Liver (tissue), 8 donors: ENCODE measurements at regions not wholly inside any gene's neighbourhood (a gene's known extent, or its start where the extent isn't known, plus 50 kb on each side); places are given as distances from the start of the nearest gene placed in this dataset.
"Not testable (repeated sequence)": the region's sequence is repeated elsewhere in the genome, so short reads cannot be mapped to it uniquely, and the experiment has no call there.

ENCODE experiments used
- DNase-seq: peaks from one replicate; pipeline ENCODE4 v3.0.0-alpha.2; 2017; ENCODE audit warnings: low spot score
- H3K27ac ChIP-seq, 2 donors: one replicate each; pipeline ENCODE4 v1.7.0; 2013; ENCODE audit warnings: inconsistent platforms in 2 of 2, low read length in 2 of 2, control low read depth in 1 of 2, low read depth in 1 of 2, mild to moderate bottlenecking in 1 of 2
- H3K27me3 ChIP-seq, 4 donors: one replicate each; pipeline versions ENCODE4 v1.6.1 to v1.7.0; 2013; ENCODE audit warnings: low read length in 3 of 4, inconsistent platforms in 1 of 4, mild to moderate bottlenecking in 1 of 4, moderate library complexity in 1 of 4; ENCODE audit not compliant: control insufficient read depth in 4 of 4, insufficient read depth in 4 of 4
- H3K36me3 ChIP-seq, 4 donors: one replicate each; pipeline versions ENCODE4 v1.6.1 to v1.7.0; 2013; ENCODE audit warnings: low read length in 3 of 4, mild to moderate bottlenecking in 3 of 4, low read depth in 1 of 4, moderate library complexity in 1 of 4; ENCODE audit not compliant: control insufficient read depth in 4 of 4, insufficient read depth in 3 of 4
- H3K4me1 ChIP-seq, 4 donors: one replicate each; pipeline versions ENCODE4 v1.6.1 to v1.7.0; 2013; ENCODE audit warnings: low read length in 3 of 4, mild to moderate bottlenecking in 3 of 4, moderate library complexity in 1 of 4; ENCODE audit not compliant: control insufficient read depth in 4 of 4, insufficient read depth in 4 of 4
- H3K4me3 ChIP-seq, 3 donors: one replicate each; pipeline versions ENCODE4 v1.6.1 to v1.7.0; 2013; ENCODE audit warnings: low read length in 3 of 3, control low read depth in 1 of 3, low read depth in 1 of 3, mild to moderate bottlenecking in 1 of 3
- H3K9ac ChIP-seq, 2 donors: one replicate each; pipeline ENCODE4 v1.7.0; 2013; ENCODE audit warnings: low read length in 2 of 2, mild to moderate bottlenecking in 2 of 2, moderate library complexity in 2 of 2, control low read depth in 1 of 2, low read depth in 1 of 2
- H3K9me3 ChIP-seq, 4 donors: one replicate each; pipeline versions ENCODE4 v1.6.1 to v1.7.0; 2013; ENCODE audit warnings: low read length in 3 of 4; ENCODE audit not compliant: control insufficient read depth in 4 of 4
- ATF3 ChIP-seq: IDR thresholded peaks from 2 replicates; pipeline ENCODE4 v1.6.1; 2016; ENCODE audit warnings: antibody characterized with exemption
- EGR1 ChIP-seq, 2 donors: IDR thresholded peaks; 2 replicates each; pipeline ENCODE4 v1.6.1; 2016 to 2018; ENCODE audit warnings: antibody characterized with exemption in 2 of 2, low read depth in 2 of 2
- FOXA1 ChIP-seq: IDR thresholded peaks from 2 replicates; pipeline ENCODE4 v1.6.1; 2016; ENCODE audit warnings: antibody characterized with exemption
- FOXA2 ChIP-seq: IDR thresholded peaks from 2 replicates; pipeline ENCODE4 v1.6.1; 2016; ENCODE audit warnings: antibody characterized with exemption
- GABPA ChIP-seq, 2 donors: IDR thresholded peaks in 1 of 2; conservative IDR thresholded peaks in 1 of 2; 2 replicates each; pipeline ENCODE4 v1.6.1; 2016; ENCODE audit warnings: antibody characterized with exemption in 2 of 2, mild to moderate bottlenecking in 1 of 2, moderate library complexity in 1 of 2
- HNF4A ChIP-seq, 2 donors: conservative IDR thresholded peaks; 2 replicates each; pipeline ENCODE4 v1.6.1; 2016; ENCODE audit warnings: antibody characterized with exemption in 2 of 2, mild to moderate bottlenecking in 2 of 2
- HNF4G ChIP-seq: IDR thresholded peaks from 2 replicates; pipeline ENCODE4 v1.6.1; 2016; ENCODE audit warnings: antibody characterized with exemption
- JUND ChIP-seq, 2 donors: IDR thresholded peaks; 2 replicates each; pipeline ENCODE4 v1.6.1; 2016; ENCODE audit warnings: antibody characterized with exemption in 2 of 2
- NR2F2 ChIP-seq: IDR thresholded peaks from 2 replicates; pipeline ENCODE4 v1.6.1; 2016; ENCODE audit warnings: antibody characterized with exemption
- RAD21 ChIP-seq, 2 donors: IDR thresholded peaks; 2 replicates each; pipeline ENCODE4 v1.6.1; 2016; ENCODE audit warnings: antibody characterized with exemption in 2 of 2, mild to moderate bottlenecking in 2 of 2
- RXRA ChIP-seq, 2 donors: IDR thresholded peaks; 2 replicates each; pipeline ENCODE4 v1.6.1; 2017 to 2018; ENCODE audit warnings: antibody characterized with exemption in 2 of 2, mild to moderate bottlenecking in 1 of 2
- SP1 ChIP-seq: IDR thresholded peaks from 2 replicates; pipeline ENCODE4 v1.6.1; 2018; ENCODE audit warnings: antibody characterized with exemption, mild to moderate bottlenecking
- TAF1 ChIP-seq: conservative IDR thresholded peaks from 2 replicates; pipeline ENCODE4 v1.6.1; 2016; ENCODE audit warnings: antibody characterized with exemption, mild to moderate bottlenecking
- YY1 ChIP-seq: IDR thresholded peaks from 2 replicates; pipeline ENCODE4 v1.6.1; 2016; ENCODE audit warnings: antibody characterized with exemption, mild to moderate bottlenecking
- ZBTB33 ChIP-seq: IDR thresholded peaks from 2 replicates; pipeline ENCODE4 v1.6.1; 2016; ENCODE audit warnings: antibody characterized with exemption
- WGBS: extraction: QIAGEN DNeasy Blood & Tissue Kit; methylation state at CpG from one replicate; pipeline ENCODE4 v1.1.7; 2013; 5-methylcytosine and 5-hydroxymethylcytosine counted together
- TF ChIP-seq, protein P1 (sequence below): IDR thresholded peaks from 2 replicates; pipeline ENCODE4 v1.6.1; 2016; ENCODE audit warnings: antibody characterized with exemption
- TF ChIP-seq, protein P2 (sequence below): fragments of 150-350 bp; IDR thresholded peaks from 2 replicates; pipeline ENCODE4 v1.5.1; 2017; ENCODE audit warnings: improper control_type of control experiment, low read depth, low read length; ENCODE audit not compliant: missing input control
- TF ChIP-seq, protein P3 (sequence below): IDR thresholded peaks from 2 replicates; pipeline ENCODE4 v1.6.1; 2016; ENCODE audit warnings: antibody characterized with exemption, mild to moderate bottlenecking
- donor health status: healthy.
- donor health status: healthy.
- donor health status: healthy.
- donor health status: healthy.
- donor health status: healthy.

GRCh38 chr3:153866901-153867300 is 254.3 kb upstream of the ARHGEF26 start:
- no peak for TF ChIP-seq ZBTB33
- TF ChIP-seq, protein P1, sequence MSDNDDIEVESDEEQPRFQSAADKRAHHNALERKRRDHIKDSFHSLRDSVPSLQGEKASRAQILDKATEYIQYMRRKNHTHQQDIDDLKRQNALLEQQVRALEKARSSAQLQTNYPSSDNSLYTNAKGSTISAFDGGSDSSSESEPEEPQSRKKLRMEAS: no peak
- TF ChIP-seq, protein P2, sequence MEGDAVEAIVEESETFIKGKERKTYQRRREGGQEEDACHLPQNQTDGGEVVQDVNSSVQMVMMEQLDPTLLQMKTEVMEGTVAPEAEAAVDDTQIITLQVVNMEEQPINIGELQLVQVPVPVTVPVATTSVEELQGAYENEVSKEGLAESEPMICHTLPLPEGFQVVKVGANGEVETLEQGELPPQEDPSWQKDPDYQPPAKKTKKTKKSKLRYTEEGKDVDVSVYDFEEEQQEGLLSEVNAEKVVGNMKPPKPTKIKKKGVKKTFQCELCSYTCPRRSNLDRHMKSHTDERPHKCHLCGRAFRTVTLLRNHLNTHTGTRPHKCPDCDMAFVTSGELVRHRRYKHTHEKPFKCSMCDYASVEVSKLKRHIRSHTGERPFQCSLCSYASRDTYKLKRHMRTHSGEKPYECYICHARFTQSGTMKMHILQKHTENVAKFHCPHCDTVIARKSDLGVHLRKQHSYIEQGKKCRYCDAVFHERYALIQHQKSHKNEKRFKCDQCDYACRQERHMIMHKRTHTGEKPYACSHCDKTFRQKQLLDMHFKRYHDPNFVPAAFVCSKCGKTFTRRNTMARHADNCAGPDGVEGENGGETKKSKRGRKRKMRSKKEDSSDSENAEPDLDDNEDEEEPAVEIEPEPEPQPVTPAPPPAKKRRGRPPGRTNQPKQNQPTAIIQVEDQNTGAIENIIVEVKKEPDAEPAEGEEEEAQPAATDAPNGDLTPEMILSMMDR: no peak
- TF ChIP-seq TAF1: no peak
- TF ChIP-seq HNF4G: no peak
- TF ChIP-seq RAD21 (IDR thresholded peaks at IDR 0.05): no peak
- TF ChIP-seq NR2F2: no peak
- TF ChIP-seq, protein P3, sequence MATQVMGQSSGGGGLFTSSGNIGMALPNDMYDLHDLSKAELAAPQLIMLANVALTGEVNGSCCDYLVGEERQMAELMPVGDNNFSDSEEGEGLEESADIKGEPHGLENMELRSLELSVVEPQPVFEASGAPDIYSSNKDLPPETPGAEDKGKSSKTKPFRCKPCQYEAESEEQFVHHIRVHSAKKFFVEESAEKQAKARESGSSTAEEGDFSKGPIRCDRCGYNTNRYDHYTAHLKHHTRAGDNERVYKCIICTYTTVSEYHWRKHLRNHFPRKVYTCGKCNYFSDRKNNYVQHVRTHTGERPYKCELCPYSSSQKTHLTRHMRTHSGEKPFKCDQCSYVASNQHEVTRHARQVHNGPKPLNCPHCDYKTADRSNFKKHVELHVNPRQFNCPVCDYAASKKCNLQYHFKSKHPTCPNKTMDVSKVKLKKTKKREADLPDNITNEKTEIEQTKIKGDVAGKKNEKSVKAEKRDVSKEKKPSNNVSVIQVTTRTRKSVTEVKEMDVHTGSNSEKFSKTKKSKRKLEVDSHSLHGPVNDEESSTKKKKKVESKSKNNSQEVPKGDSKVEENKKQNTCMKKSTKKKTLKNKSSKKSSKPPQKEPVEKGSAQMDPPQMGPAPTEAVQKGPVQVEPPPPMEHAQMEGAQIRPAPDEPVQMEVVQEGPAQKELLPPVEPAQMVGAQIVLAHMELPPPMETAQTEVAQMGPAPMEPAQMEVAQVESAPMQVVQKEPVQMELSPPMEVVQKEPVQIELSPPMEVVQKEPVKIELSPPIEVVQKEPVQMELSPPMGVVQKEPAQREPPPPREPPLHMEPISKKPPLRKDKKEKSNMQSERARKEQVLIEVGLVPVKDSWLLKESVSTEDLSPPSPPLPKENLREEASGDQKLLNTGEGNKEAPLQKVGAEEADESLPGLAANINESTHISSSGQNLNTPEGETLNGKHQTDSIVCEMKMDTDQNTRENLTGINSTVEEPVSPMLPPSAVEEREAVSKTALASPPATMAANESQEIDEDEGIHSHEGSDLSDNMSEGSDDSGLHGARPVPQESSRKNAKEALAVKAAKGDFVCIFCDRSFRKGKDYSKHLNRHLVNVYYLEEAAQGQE: no peak
- TF ChIP-seq HNF4A (conservative IDR thresholded peaks at IDR 0.05): no peak
- TF ChIP-seq GABPA (IDR thresholded peaks at IDR 0.05 in 1 of 2, conservative IDR thresholded peaks at IDR 0.05 in 1 of 2): no peak
- TF ChIP-seq RXRA (IDR thresholded peaks at IDR 0.05): no peak
- no peak for TF ChIP-seq ATF3
- no peak for TF ChIP-seq FOXA1
- TF ChIP-seq YY1: no peak
- TF ChIP-seq EGR1 (IDR thresholded peaks at IDR 0.05; ENCODE audit: low read depth in 2 of 2): no peak
- TF ChIP-seq FOXA2: no peak
- TF ChIP-seq JUND (IDR thresholded peaks at IDR 0.05): no peak
- no peak for TF ChIP-seq SP1
- H3K4me1 ChIP-seq: no peaks in the 10 kb centered on the region
- no peak overlapping the region for H3K9ac ChIP-seq
- no peaks in the 10 kb centered on the region for H3K27me3 ChIP-seq
- no peaks in the 10 kb centered on the region for H3K36me3 ChIP-seq
- H3K4me3 ChIP-seq: no peak overlapping the region
- no peak for DNase-seq
- no peak overlapping the region for H3K27ac ChIP-seq
- no peaks in the 10 kb centered on the region for H3K9me3 ChIP-seq

DNA sequence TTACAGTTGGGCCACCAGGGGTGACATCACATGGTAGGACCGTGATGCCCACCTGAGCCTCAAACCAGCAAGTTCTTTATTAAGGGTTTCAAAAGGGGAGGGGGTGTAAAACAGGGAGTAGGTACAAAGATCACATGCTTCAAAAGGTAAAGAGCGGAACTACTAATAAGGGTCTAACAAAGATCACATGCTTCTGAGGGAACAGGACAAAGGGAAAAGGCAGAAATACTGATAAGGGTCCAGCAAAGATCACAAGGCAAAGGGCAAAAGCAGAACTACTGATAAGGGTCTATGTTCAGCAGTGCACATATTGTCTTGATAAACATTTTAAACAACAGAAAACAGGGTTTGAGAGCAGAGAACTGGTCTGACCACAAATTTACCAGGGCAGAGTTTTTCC is 246.8 kb upstream of the ARHGEF26 start:
- not testable (repeated sequence) for DNase-seq, H3K27ac ChIP-seq, H3K4me3 ChIP-seq, H3K27me3 ChIP-seq, H3K36me3 ChIP-seq, H3K9ac ChIP-seq, H3K9me3 ChIP-seq, H3K4me1 ChIP-seq
- WGBS: 80% methylated on average over 2 of the region's 2 CpGs
